ENCODE measurements at regions not wholly inside any gene's neighbourhood (a gene's known extent, or its start where the extent isn't known, plus 50 kb on each side); places are given as distances from the start of the nearest gene placed in this dataset.

DNA sequence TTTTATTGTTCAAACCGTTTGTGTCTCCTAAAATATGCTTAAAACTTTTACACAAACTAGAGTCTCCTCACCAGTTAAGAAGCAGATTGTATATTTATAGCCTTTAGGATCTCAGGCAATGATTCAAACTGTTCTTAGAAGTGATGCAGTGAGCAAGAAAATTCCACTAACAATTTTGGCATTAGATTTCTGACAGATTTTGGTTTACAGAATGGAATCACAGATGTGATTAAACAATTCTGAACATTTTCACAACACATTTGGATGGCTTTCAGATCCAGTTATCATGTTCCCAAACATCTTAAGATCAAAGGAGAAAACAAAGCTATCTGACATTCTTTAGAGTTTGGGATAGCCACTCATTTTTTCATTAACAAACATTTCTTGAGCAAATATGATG lies 181.7 kb upstream of the RIOK2 start:
- TF ChIP-seq, protein P1, sequence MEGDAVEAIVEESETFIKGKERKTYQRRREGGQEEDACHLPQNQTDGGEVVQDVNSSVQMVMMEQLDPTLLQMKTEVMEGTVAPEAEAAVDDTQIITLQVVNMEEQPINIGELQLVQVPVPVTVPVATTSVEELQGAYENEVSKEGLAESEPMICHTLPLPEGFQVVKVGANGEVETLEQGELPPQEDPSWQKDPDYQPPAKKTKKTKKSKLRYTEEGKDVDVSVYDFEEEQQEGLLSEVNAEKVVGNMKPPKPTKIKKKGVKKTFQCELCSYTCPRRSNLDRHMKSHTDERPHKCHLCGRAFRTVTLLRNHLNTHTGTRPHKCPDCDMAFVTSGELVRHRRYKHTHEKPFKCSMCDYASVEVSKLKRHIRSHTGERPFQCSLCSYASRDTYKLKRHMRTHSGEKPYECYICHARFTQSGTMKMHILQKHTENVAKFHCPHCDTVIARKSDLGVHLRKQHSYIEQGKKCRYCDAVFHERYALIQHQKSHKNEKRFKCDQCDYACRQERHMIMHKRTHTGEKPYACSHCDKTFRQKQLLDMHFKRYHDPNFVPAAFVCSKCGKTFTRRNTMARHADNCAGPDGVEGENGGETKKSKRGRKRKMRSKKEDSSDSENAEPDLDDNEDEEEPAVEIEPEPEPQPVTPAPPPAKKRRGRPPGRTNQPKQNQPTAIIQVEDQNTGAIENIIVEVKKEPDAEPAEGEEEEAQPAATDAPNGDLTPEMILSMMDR (IDR thresholded peaks at IDR 0.05): no peak
- TF ChIP-seq EZH2 (IDR thresholded peaks at IDR 0.05; ENCODE audit: borderline replicate concordance, insufficient read depth, low read depth, low read length, poor library complexity, severe bottlenecking): no peak
